Neutrophil (primary cell): ENCODE measurements at regions not wholly inside any gene's neighbourhood (a gene's known extent, or its start where the extent isn't known, plus 50 kb on each side); places are given as distances from the start of the nearest gene placed in this dataset.

Experiments
- H3K27ac ChIP-seq: fragments of 200-600 bp; sonication (generic); 2 replicates; pipeline ENCODE4 v1.5.1; 2016; ENCODE audit warnings: mild to moderate bottlenecking, moderate library complexity
- H3K27me3 ChIP-seq: fragments of 200-600 bp; sonication (generic); 2 replicates; pipeline ENCODE4 v1.6.0; 2016; ENCODE audit warnings: mild to moderate bottlenecking
- H3K36me3 ChIP-seq: fragments of 200-600 bp; sonication (generic); 2 replicates; pipeline ENCODE4 v1.5.1; 2017
- H3K4me1 ChIP-seq, 2 experiments: fragments of 200-600 bp in 1 of 2; sonication (generic) in 1 of 2; 1 replicate in 1 of 2; 2 replicates in 1 of 2; pipeline versions ENCODE4 v1.5.1 to v1.6.1; 2013 to 2016; ENCODE audit warnings: low read depth in 1 of 2, low read length in 1 of 2, mild to moderate bottlenecking in 1 of 2, moderate library complexity in 1 of 2; ENCODE audit not compliant: control insufficient read depth in 1 of 2, insufficient read depth in 1 of 2
- H3K4me3 ChIP-seq, 2 experiments: fragments of 200-600 bp in 1 of 2; sonication (generic) in 1 of 2; 1 replicate in 1 of 2; 2 replicates in 1 of 2; pipeline ENCODE4 v1.5.1; 2013 to 2016; ENCODE audit warnings: low read depth in 1 of 2, low read length in 1 of 2, mild to moderate bottlenecking in 1 of 2, moderate library complexity in 1 of 2
- H3K9me3 ChIP-seq: fragments of 200-600 bp; sonication (generic); 2 replicates; pipeline ENCODE4 v1.5.1; 2016
- CTCF ChIP-seq: fragments of 200-600 bp; sonication (generic); IDR thresholded peaks from 2 replicates; pipeline ENCODE4 v1.5.1; 2016; ENCODE audit warnings: antibody characterized with exemption

- Histone ChIP-seq H3K36me3 (no peaks in the 10 kb centered on the region), H3K4me3 (no peak overlapping the region), H3K27me3 (no peaks in the 10 kb centered on the region), H3K4me1 (no peaks in the 10 kb centered on the region), H3K9me3 (no peaks in the 10 kb centered on the region), H3K27ac (no peak overlapping the region)
- TF ChIP-seq CTCF: no peak
Measured at GRCh38 chr21:26739189-26739588, 106.0 kb downstream of the ADAMTS1 start.

- H3K4me3 ChIP-seq: no peak overlapping the region
- H3K27ac ChIP-seq: no peak overlapping the region
- no peaks in the 10 kb centered on the region for H3K36me3 ChIP-seq
- no peaks in the 10 kb centered on the region for H3K9me3 ChIP-seq
- H3K27me3 ChIP-seq: no peaks in the 10 kb centered on the region
- no peaks in the 10 kb centered on the region for H3K4me1 ChIP-seq
- TF ChIP-seq CTCF: no peak
Measured at GRCh38 chr21:26736449-26736848, 108.8 kb downstream of the ADAMTS1 start.

GRCh38 chr21:26732432-26733221 is 112.6 kb downstream of the ADAMTS1 start:
- Histone ChIP-seq H3K4me3 (no peak overlapping the region), H3K27me3 (no peaks in the 10 kb centered on the region), H3K27ac (no peak overlapping the region), H3K4me1 (no peaks in the 10 kb centered on the region), H3K36me3 (no peaks in the 10 kb centered on the region), H3K9me3 (no peaks in the 10 kb centered on the region)
- no peak for TF ChIP-seq CTCF

GRCh38 chr21:26719750-26720149 is 125.5 kb downstream of the ADAMTS1 start:
- no peak overlapping the region for H3K27ac ChIP-seq
- TF ChIP-seq CTCF: no peak

GRCh38 chr21:26717146-26717739 is 128.0 kb downstream of the ADAMTS1 start:
- Histone ChIP-seq H3K4me1 (no peaks in the 10 kb centered on the region), H3K36me3 (no peaks in the 10 kb centered on the region), H3K27me3 (no peaks in the 10 kb centered on the region), H3K9me3 (no peaks in the 10 kb centered on the region), H3K27ac (no peak overlapping the region), H3K4me3 (no peak overlapping the region)
- no peak for TF ChIP-seq CTCF

More at GRCh38 chr21:26719750-26720149, 125.5 kb downstream of the ADAMTS1 start:
- Histone ChIP-seq H3K27me3 (no peaks in the 10 kb centered on the region), H3K36me3 (no peaks in the 10 kb centered on the region), H3K9me3 (no peaks in the 10 kb centered on the region), H3K4me3 (no peak overlapping the region), H3K4me1 (no peaks in the 10 kb centered on the region)
